ENCODE measurements at regions not wholly inside any gene's neighbourhood (a gene's known extent, or its start where the extent isn't known, plus 50 kb on each side); places are given as distances from the start of the nearest gene placed in this dataset.
"Not testable (repeated sequence)": the region's sequence is repeated elsewhere in the genome, so short reads cannot be mapped to it uniquely, and the experiment has no call there.

GRCh38 chr6:27719039-27719438 lies 193.2 kb downstream of the OR2B2 start:
- not testable (repeated sequence) for BruUV-seq (replicated peaks); H3K4me2 ChIP-seq (ENCODE audit: low read depth, low read length)
- no CpG with 5 or more reads among the region's 8 CpGs for WGBS, 2 experiments (ENCODE audit: extremely low coverage in 2 of 2, insufficient read length in 1 of 2)

More at GRCh38 chr6:27719039-27719438, 193.2 kb downstream of the OR2B2 start:
- in situ Hi-C loops (cut with MboI; ENCODE audit: low sequenced_read_pairs); dilution Hi-C loops (cut with HindIII; ENCODE audit: low sequenced_read_pairs, unreplicated experiment); H4K8ac ChIP-seq (ENCODE audit: low read depth in 2 of 2, low read length in 2 of 2); H4K5ac ChIP-seq (ENCODE audit: low read depth, low read length); H2AK5ac ChIP-seq (ENCODE audit: low read depth, low read length); H2AK9ac ChIP-seq (replicated peaks; ENCODE audit: low read depth, low read length, poor library complexity); H3K56ac ChIP-seq (ENCODE audit: extremely low read depth, insufficient read depth, low read length); H2BK5ac ChIP-seq (ENCODE audit: low read depth, low read length, poor library complexity, severe bottlenecking); H3K4me3 ChIP-seq (ENCODE audit: insufficient read depth, low read depth, low read length); H3K23ac ChIP-seq (ENCODE audit: low read depth, low read length); H3K36me3 ChIP-seq (ENCODE audit: control insufficient read depth, insufficient read depth, low read length); H3K4me1 ChIP-seq (ENCODE audit: control insufficient read depth, insufficient read depth, low read length); H2BK120ac ChIP-seq (ENCODE audit: low read depth, low read length); H3K9me3 ChIP-seq (ENCODE audit: control insufficient read depth, insufficient read depth, low read length); H3K4ac ChIP-seq (ENCODE audit: low read depth, low read length); H3K9me1 ChIP-seq (ENCODE audit: insufficient read depth, low read length); H3K18ac ChIP-seq (ENCODE audit: low read depth, low read length); H2AFZ ChIP-seq (replicated peaks; ENCODE audit: low read length, poor library complexity); H3K9ac ChIP-seq (ENCODE audit: low read depth, low read length); H3K14ac ChIP-seq (replicated peaks; ENCODE audit: low read depth, low read length); DNase-seq; H4K91ac ChIP-seq (ENCODE audit: insufficient read depth, low read depth, low read length); H4K20me1 ChIP-seq (ENCODE audit: insufficient read depth, low read length); CTCF ChIA-PET; H3K27ac ChIP-seq (ENCODE audit: insufficient read depth, low read length); H2BK20ac ChIP-seq (ENCODE audit: low read depth, low read length); H2BK15ac ChIP-seq (ENCODE audit: low read depth, low read length); ATAC-seq (ENCODE audit: low read depth); H3K27me3 ChIP-seq (ENCODE audit: control insufficient read depth, insufficient read depth, low read length); intact Hi-C loops (cut with micrococcal nuclease); H3K79me1 ChIP-seq (ENCODE audit: low read depth in 1 of 2, low read length in 2 of 2): not testable (repeated sequence)
- POLR2A ChIA-PET (ENCODE audit: unreplicated experiment) = interaction anchor here (0.7 kb wide), 1 partner anchor 505 kb away, joined by 6 read pairs; no protein-coding TSS in a partner anchor

All from IMR-90 (cell line).